ENCODE measurements at regions not wholly inside any gene's neighbourhood (a gene's known extent, or its start where the extent isn't known, plus 50 kb on each side); places are given as distances from the start of the nearest gene placed in this dataset.
"Not testable (repeated sequence)": the region's sequence is repeated elsewhere in the genome, so short reads cannot be mapped to it uniquely, and the experiment has no call there.

DNA sequence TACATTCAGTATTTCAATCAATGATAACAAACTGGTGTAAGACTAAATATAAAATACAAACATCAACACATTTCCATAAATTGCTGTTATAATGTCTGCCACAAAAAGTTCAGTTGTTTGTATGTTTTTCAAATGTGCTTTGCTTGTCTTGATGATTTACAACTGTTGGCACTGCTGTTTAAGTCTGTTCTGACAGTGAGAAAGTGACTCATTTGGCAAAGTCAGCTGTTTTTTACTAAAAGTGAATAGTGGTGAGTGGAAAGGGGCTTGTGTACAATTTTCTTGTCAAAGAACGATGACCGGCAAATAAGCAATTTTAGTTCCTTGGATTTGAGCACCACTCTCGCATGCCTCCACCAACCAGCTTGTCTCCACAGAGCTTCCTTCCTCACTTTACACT, 244.0 kb downstream of the RTP5 start:
- TF ChIP-seq, protein P1, sequence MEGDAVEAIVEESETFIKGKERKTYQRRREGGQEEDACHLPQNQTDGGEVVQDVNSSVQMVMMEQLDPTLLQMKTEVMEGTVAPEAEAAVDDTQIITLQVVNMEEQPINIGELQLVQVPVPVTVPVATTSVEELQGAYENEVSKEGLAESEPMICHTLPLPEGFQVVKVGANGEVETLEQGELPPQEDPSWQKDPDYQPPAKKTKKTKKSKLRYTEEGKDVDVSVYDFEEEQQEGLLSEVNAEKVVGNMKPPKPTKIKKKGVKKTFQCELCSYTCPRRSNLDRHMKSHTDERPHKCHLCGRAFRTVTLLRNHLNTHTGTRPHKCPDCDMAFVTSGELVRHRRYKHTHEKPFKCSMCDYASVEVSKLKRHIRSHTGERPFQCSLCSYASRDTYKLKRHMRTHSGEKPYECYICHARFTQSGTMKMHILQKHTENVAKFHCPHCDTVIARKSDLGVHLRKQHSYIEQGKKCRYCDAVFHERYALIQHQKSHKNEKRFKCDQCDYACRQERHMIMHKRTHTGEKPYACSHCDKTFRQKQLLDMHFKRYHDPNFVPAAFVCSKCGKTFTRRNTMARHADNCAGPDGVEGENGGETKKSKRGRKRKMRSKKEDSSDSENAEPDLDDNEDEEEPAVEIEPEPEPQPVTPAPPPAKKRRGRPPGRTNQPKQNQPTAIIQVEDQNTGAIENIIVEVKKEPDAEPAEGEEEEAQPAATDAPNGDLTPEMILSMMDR (IDR thresholded peaks at IDR 0.05; ENCODE audit: insufficient read depth, low read length): not testable (repeated sequence)
- TF ChIP-seq GABPA, POLR2AphosphoS5 (IDR thresholded peaks at IDR 0.05; ENCODE audit: low read depth): not testable (repeated sequence)
